ENCODE measurements at regions not wholly inside any gene's neighbourhood (a gene's known extent, or its start where the extent isn't known, plus 50 kb on each side); places are given as distances from the start of the nearest gene placed in this dataset.
A peak's percentile ranks its signal among the peaks of the same experiment; 100 is the strongest.

- no peak overlapping the region for H2AFZ ChIP-seq
- no peak overlapping the region for H3K4me2 ChIP-seq
- no peaks in the 10 kb centered on the region for H4K20me1 ChIP-seq (replicated peaks; ENCODE audit: insufficient read depth)
- H3K4me1 ChIP-seq (ENCODE audit: insufficient read depth) = no peaks in the 10 kb centered on the region
- Mint-ChIP-seq H3K9me3 (peaks cover 4% of the 10 kb centered on the region), H3K27ac (no peak overlapping the region), H3K27me3 (ENCODE audit: insufficient read depth, low read depth, poor library complexity) (no peaks in the 10 kb centered on the region), H3K36me3 (ENCODE audit: low read depth) (peaks cover 4% of the 10 kb centered on the region; the same call in 2 of the 3 replicates), H3K4me3 (no peak overlapping the region), H3K4me1 (no peaks in the 10 kb centered on the region)
- H3K27ac ChIP-seq (ENCODE audit: low read depth) = no peak overlapping the region
- no peaks in the 10 kb centered on the region for H3K79me2 ChIP-seq (replicated peaks; ENCODE audit: insufficient read depth)
- no peak for ATAC-seq
- no peaks in the 10 kb centered on the region for H3K9me2 ChIP-seq (ENCODE audit: insufficient read depth)
- no peak overlapping the region for H3K4me3 ChIP-seq
- DNase-seq (ENCODE audit: low spot score) = no peak
- H3K36me3 ChIP-seq (ENCODE audit: insufficient read depth) = no peaks in the 10 kb centered on the region
- no peaks in the 10 kb centered on the region for H3K27me3 ChIP-seq (ENCODE audit: insufficient read depth)
- TF ChIP-seq POLR2AphosphoS5 (IDR thresholded peaks at IDR 0.05; ENCODE audit: low read depth) = no peak
- TF ChIP-seq ZNF331 (CRISPR knock-in tag; IDR thresholded peaks at IDR 0.05; ENCODE audit: low read depth) = no peak
- no peak for TF ChIP-seq NANOG (IDR thresholded peaks at IDR 0.05; ENCODE audit: borderline replicate concordance)
- TF ChIP-seq ETS1 (IDR thresholded peaks at IDR 0.05) = no peak
- TF ChIP-seq ZNF114 (CRISPR knock-in tag; IDR thresholded peaks at IDR 0.05) = no peak
- TF ChIP-seq EZH2 (IDR thresholded peaks at IDR 0.05; ENCODE audit: low read depth, unreplicated experiment) = no peak
- H3F3A ChIP-seq (replicated peaks; ENCODE audit: low read depth) = no peaks in the 10 kb centered on the region
Observed at GRCh38 chr13:85512421-85512820, 286.8 kb downstream of the SLITRK6 start.

- Histone ChIP-seq H3K9me2 (ENCODE audit: insufficient read depth) (no peaks in the 10 kb centered on the region), H3K27ac (ENCODE audit: low read depth) (no peak overlapping the region), H3K4me3 (no peak overlapping the region), H3K27me3 (ENCODE audit: insufficient read depth) (no peaks in the 10 kb centered on the region), H3K36me3 (ENCODE audit: insufficient read depth) (no peaks in the 10 kb centered on the region), H3K79me2 (replicated peaks; ENCODE audit: insufficient read depth) (no peaks in the 10 kb centered on the region), H3K4me2 (no peak overlapping the region), H4K20me1 (replicated peaks; ENCODE audit: insufficient read depth) (no peaks in the 10 kb centered on the region), H3F3A (replicated peaks; ENCODE audit: low read depth) (no peaks in the 10 kb centered on the region), H2AFZ (peak overlapping the region; percentile 16; the same call in 1 of the 2 replicates), H3K4me1 (ENCODE audit: insufficient read depth) (no peaks in the 10 kb centered on the region)
- no peaks in the 10 kb centered on the region for H3K4me1 Mint-ChIP-seq
- no peaks in the 10 kb centered on the region for H3K9me3 Mint-ChIP-seq
- H3K27ac Mint-ChIP-seq = no peak overlapping the region; the same call in 1 of the 2 replicates
- TF ChIP-seq ZNF331 (CRISPR knock-in tag; IDR thresholded peaks at IDR 0.05; ENCODE audit: low read depth) (no peak), EZH2 (IDR thresholded peaks at IDR 0.05; ENCODE audit: low read depth, unreplicated experiment) (no peak), CTCF (conservative IDR thresholded peaks at IDR 0.05; ENCODE audit: low read depth in 2 of 2) (no peak)
- H3K36me3 Mint-ChIP-seq (ENCODE audit: low read depth) = no peaks in the 10 kb centered on the region
- H3K4me3 Mint-ChIP-seq = no peak overlapping the region
- ATAC-seq = no peak
- DNase-seq (ENCODE audit: low spot score) = no peak
- no peaks in the 10 kb centered on the region for H3K27me3 Mint-ChIP-seq (ENCODE audit: insufficient read depth, low read depth, poor library complexity)
Observed at GRCh38 chr13:85509512-85509911, 289.7 kb downstream of the SLITRK6 start.
